HG02840 (cell line): ENCODE measurements at regions not wholly inside any gene's neighbourhood (a gene's known extent, or its start where the extent isn't known, plus 50 kb on each side); places are given as distances from the start of the nearest gene placed in this dataset.

Source experiments
- ATAC-seq: cut with Tn5 transposase; IDR thresholded peaks from one replicate; pipeline ENCODE4 v1.9.1; 2021; ENCODE audit warnings: mild to moderate bottlenecking, moderate library complexity, moderate number of reproducible peaks; ENCODE audit not compliant: unreplicated experiment, low FRiP score

DNA sequence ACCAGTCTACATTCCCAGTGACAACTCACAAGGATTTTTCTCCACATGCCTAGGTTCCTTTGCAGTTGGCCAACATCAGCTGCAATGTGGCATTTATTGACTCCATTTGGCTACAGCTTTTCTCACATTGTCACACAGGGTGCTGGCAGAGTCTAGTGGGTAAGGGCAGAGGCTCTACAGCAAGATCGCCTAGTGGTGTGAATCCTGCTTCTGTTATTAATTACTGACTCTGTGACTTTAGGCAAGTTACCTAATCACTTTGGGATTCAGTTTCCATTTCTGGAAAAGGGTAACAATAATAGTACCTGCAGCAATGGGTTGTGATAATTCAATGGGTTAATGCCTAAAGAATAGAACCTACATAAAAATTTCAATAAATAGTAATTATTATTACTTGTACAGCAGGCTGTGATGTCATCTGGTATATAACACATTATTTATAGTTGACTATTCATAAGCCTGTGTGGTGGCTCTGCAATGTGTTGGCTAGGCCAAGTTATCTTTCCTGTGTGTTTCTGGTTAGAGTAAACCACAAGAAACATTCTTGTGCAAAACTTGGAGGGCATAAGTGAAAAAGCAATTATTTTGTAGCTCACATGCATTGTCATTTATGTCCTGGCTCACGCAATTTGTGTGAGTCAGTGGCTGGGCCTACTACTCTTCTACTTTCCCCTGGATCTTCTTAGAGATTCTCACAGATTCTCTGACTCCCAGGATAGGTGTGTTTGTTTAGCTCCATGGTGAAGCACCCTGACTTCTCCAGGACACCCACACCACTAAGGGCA lies 59.5 kb downstream of the PTGS2 start:
- no peak for ATAC-seq

- peak; percentile 100 for ATAC-seq
Observed at GRCh38 chr1:186618401-186619170, 61.6 kb downstream of the PTGS2 start.

GRCh38 chr1:186617926-186618325 lies 62.3 kb downstream of the PTGS2 start:
- no peak for ATAC-seq

DNA sequence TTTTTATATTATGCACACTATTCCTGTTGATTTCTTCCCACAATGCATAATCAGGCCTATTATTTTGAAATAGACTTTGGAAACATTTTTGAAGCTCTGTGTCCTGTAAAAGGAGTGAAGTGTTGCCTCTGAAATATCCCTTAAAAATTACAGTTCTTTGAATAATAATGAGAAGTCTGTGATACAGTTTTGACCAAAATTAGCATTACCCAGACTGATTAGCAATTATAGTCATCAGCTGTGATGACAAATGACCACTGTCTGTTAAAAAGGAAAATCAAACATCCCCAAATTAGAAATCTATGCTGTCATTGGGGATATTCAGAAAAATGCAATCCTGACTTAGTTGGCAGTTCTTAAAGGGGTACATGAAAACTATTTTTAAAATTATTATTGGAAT lies 63.7 kb downstream of the PTGS2 start:
- no peak for ATAC-seq

GRCh38 chr1:186615332-186615731 lies 64.9 kb downstream of the PTGS2 start:
- ATAC-seq, result no peak

DNA sequence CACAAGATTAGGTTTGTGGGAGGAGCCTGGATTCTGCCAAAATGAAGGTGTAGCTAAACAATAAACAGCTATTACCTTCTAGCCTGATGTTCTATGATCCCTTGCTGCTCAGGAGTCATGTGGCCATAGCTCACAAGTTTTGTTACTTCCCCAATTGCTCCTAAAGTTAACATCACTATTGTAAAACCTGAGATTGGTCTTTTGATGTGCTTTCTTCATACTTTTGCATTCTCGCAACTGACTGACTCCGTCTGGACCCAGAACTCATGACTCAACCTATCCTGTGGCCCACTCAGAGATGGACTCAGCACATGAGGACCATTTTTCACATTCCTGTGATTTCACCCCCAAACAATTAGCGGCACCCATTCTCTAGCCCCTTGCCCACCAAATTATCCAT lies 69.1 kb downstream of the PTGS2 start:
- ATAC-seq, result no peak

- no peak for ATAC-seq
Observed at GRCh38 chr1:186609183-186609582, 71.0 kb downstream of the PTGS2 start.

GRCh38 chr1:186605762-186606350 lies 74.4 kb downstream of the PTGS2 start:
- peak; percentile 62 for ATAC-seq

- no peak for ATAC-seq
Observed at GRCh38 chr1:186595969-186596368, 84.3 kb downstream of the PTGS2 start.

- ATAC-seq, result no peak
Observed at GRCh38 chr1:186578325-186579016, 101.8 kb downstream of the PTGS2 start.

DNA sequence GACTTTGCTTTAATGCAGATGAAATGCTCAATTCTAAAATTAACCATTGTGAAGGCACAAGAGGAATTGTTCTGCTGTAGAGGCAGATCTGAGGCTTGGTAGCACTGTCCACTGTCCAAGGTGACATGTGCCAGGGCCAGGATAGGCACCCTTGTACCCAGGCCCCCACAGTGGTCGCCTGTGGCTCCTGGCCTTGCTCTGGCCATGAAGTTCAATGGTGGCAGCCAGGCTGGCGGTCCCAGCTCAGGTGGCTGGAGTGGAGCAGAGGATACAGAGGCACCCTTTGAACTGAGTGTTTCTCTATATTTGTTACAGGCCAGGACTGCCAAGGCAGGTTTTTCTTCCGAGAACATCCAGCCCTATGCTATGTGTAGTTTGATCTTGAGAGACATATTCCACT lies 102.6 kb downstream of the PTGS2 start:
- no peak for ATAC-seq

GRCh38 chr1:186577216-186577615 lies 103.0 kb downstream of the PTGS2 start:
- no peak for ATAC-seq

DNA sequence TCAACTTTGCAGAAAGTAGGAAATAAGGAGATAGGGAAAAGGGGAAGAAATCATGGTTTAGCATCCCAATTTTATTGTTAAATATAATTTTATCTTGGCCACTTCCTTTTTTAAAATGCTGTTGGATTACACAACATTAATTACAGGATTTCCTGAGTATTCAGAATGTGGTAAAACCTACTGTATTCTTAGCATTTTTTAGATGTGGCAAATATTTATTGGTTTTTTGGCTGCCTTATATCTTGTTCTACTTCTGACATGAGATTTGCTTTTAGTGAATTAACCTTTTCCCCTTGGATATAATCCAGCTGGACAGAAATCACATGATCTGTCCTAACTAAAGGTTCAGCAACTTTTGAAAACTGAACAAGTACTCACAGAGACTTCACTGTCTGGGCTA lies 104.9 kb downstream of the PTGS2 start:
- no peak for ATAC-seq

- ATAC-seq, result no peak
Observed at GRCh38 chr1:186574926-186575325, 105.3 kb downstream of the PTGS2 start.

GRCh38 chr1:186572509-186572908 lies 107.7 kb downstream of the PTGS2 start:
- ATAC-seq, result no peak

GRCh38 chr1:186571771-186572170 lies 108.5 kb downstream of the PTGS2 start:
- ATAC-seq, result no peak

DNA sequence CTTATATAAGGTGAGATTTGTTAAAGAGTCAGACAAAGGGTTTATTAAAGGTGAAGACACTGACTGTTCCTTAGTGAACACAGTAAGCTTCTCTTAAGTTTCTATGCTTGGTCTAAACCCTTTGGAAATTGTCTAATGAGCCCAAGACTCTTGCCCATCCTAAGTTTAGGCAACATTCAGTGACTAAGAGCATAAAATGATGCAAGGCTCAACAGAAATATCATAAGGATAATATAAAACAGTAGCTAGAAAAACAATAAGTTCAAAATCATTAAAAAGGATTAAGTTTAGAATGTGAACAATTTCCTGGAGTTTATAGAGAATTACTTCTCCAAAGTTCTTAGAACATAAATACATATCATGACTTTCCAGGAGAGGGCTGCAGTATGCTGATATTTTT lies 108.9 kb upstream of the PDC start:
- ATAC-seq, result no peak

GRCh38 chr1:186568221-186568620 lies 107.3 kb upstream of the PDC start:
- no peak for ATAC-seq

- ATAC-seq, result no peak
Observed at GRCh38 chr1:186566140-186566855, 105.4 kb upstream of the PDC start.

GRCh38 chr1:186564582-186564981 lies 103.7 kb upstream of the PDC start:
- no peak for ATAC-seq
